GM23338 (cell line): ENCODE measurements at regions not wholly inside any gene's neighbourhood (a gene's known extent, or its start where the extent isn't known, plus 50 kb on each side); places are given as distances from the start of the nearest gene placed in this dataset.

Experiments used
- ATAC-seq: fragments of 200-7000 bp; cut with Tn5 transposase; 3 replicates; pipeline ENCODE4 v1.9.1; 2020
- DNase-seq: peaks from one replicate; pipeline ENCODE4 v3.0.0-alpha.2; 2015; ENCODE audit warnings: low spot score
- H2AFZ ChIP-seq: fragments of 200-600 bp; sonication (generic); 2 replicates; pipeline ENCODE4 v1.8.0; 2016; ENCODE audit warnings: antibody characterized with exemption, mild to moderate bottlenecking, moderate library complexity
- H3F3A ChIP-seq: fragments of 200-600 bp; sonication (generic); replicated peaks from 2 replicates; pipeline ENCODE4 v1.8.0; 2017; ENCODE audit warnings: antibody characterized with exemption, mixed run types, low read depth
- H3K27ac ChIP-seq: fragments of 200-600 bp; sonication (generic); 2 replicates; pipeline ENCODE4 v1.6.1; 2016; ENCODE audit warnings: low read depth
- H3K27me3 ChIP-seq: fragments of 200-600 bp; sonication (generic); 2 replicates; pipeline ENCODE4 v1.8.0; 2016; ENCODE audit warnings: mild to moderate bottlenecking, mixed run types, moderate library complexity; ENCODE audit not compliant: insufficient read depth
- H3K36me3 ChIP-seq: fragments of 200-600 bp; sonication (generic); 2 replicates; pipeline ENCODE4 v1.8.0; 2016; ENCODE audit warnings: mild to moderate bottlenecking; ENCODE audit not compliant: insufficient read depth
- H3K4me1 ChIP-seq: fragments of 200-600 bp; sonication (generic); 2 replicates; pipeline ENCODE4 v1.8.0; 2016; ENCODE audit warnings: mild to moderate bottlenecking, moderate library complexity; ENCODE audit not compliant: insufficient read depth
- H3K4me2 ChIP-seq: fragments of 200-600 bp; sonication (generic); 2 replicates; pipeline ENCODE4 v1.7.1; 2017; ENCODE audit warnings: mixed run types
- H3K4me3 ChIP-seq: fragments of 200-600 bp; sonication (generic); 2 replicates; pipeline ENCODE4 v1.6.1; 2016; ENCODE audit warnings: mixed run types
- H3K79me2 ChIP-seq: fragments of 200-600 bp; sonication (generic); replicated peaks from 2 replicates; pipeline ENCODE4 v1.8.0; 2017; ENCODE audit warnings: mild to moderate bottlenecking; ENCODE audit not compliant: insufficient read depth
- H3K9me2 ChIP-seq: fragments of 200-600 bp; sonication (generic); 2 replicates; pipeline ENCODE4 v1.8.0; 2017; ENCODE audit not compliant: insufficient read depth
- H4K20me1 ChIP-seq: fragments of 200-600 bp; sonication (generic); replicated peaks from 2 replicates; pipeline ENCODE4 v1.8.0; 2017; ENCODE audit warnings: mild to moderate bottlenecking; ENCODE audit not compliant: insufficient read depth
- H3K27ac Mint-ChIP-seq: 2 replicates; pipeline ENCODE4 v1.8.0; 2020; ENCODE audit warnings: inconsistent platforms, mild to moderate bottlenecking, moderate library complexity, mixed read lengths
- H3K27me3 Mint-ChIP-seq: 3 replicates; pipeline ENCODE4 v1.8.0; 2022; ENCODE audit warnings: low read depth, mild to moderate bottlenecking, moderate library complexity, mixed read lengths, inconsistent platforms; ENCODE audit not compliant: insufficient read depth, poor library complexity
- H3K36me3 Mint-ChIP-seq: 3 replicates; pipeline ENCODE4 v1.8.0; 2021; ENCODE audit warnings: low read depth, mild to moderate bottlenecking, inconsistent platforms, moderate library complexity, mixed read lengths
- H3K4me1 Mint-ChIP-seq: 3 replicates; pipeline ENCODE4 v1.8.0; 2020; ENCODE audit warnings: mild to moderate bottlenecking, inconsistent platforms, mixed read lengths
- H3K4me3 Mint-ChIP-seq: 3 replicates; pipeline ENCODE4 v1.8.0; 2021; ENCODE audit warnings: moderate library complexity, mild to moderate bottlenecking, inconsistent platforms, mixed read lengths
- H3K9me3 Mint-ChIP-seq: 3 replicates; pipeline ENCODE4 v1.8.0; 2020; ENCODE audit warnings: moderate library complexity, mild to moderate bottlenecking, inconsistent platforms, mixed read lengths
- CREB1 ChIP-seq: fragments of 250-450 bp; sonication (Bioruptor Pico); IDR thresholded peaks from 2 replicates; pipeline ENCODE4 v1.5.0; 2020; ENCODE audit warnings: low read depth, mild to moderate bottlenecking, moderate library complexity
- EZH2 ChIP-seq: fragments of 200-600 bp; sonication (generic); IDR thresholded peaks from one replicate; pipeline ENCODE4 v1.8.0; 2017; ENCODE audit warnings: antibody characterized with exemption, mild to moderate bottlenecking, low read depth; ENCODE audit not compliant: unreplicated experiment
- JUNB ChIP-seq: IDR thresholded peaks from one replicate; pipeline ENCODE4 v1.6.1; 2016; ENCODE audit warnings: antibody characterized with exemption; ENCODE audit not compliant: unreplicated experiment
- NANOG ChIP-seq: IDR thresholded peaks from 2 replicates; pipeline ENCODE4 v1.6.1; 2016; ENCODE audit warnings: antibody characterized with exemption, borderline replicate concordance
- POLR2AphosphoS5 ChIP-seq: IDR thresholded peaks from 2 replicates; pipeline ENCODE4 v1.6.1; 2016; ENCODE audit warnings: antibody characterized with exemption, low read depth
- STAT1 ChIP-seq: IDR thresholded peaks from one replicate; pipeline ENCODE4 v1.6.1; 2016; ENCODE audit warnings: antibody characterized with exemption; ENCODE audit not compliant: unreplicated experiment
- ZNF331 ChIP-seq: fragments of 250-450 bp; sonication (Bioruptor Pico); IDR thresholded peaks from 2 replicates; pipeline ENCODE4 v1.5.0; 2020; ENCODE audit warnings: low read depth, mild to moderate bottlenecking, moderate library complexity
- TF ChIP-seq, protein P1 (sequence below): IDR thresholded peaks from one replicate; pipeline ENCODE4 v1.6.1; 2018; ENCODE audit warnings: antibody characterized with exemption; ENCODE audit not compliant: unreplicated experiment
- TF ChIP-seq, protein P2 (sequence below): fragments of 250-450 bp; sonication (Bioruptor Pico); IDR thresholded peaks from 2 replicates; pipeline ENCODE4 v1.5.0; 2020; ENCODE audit warnings: mild to moderate bottlenecking, moderate library complexity

DNA sequence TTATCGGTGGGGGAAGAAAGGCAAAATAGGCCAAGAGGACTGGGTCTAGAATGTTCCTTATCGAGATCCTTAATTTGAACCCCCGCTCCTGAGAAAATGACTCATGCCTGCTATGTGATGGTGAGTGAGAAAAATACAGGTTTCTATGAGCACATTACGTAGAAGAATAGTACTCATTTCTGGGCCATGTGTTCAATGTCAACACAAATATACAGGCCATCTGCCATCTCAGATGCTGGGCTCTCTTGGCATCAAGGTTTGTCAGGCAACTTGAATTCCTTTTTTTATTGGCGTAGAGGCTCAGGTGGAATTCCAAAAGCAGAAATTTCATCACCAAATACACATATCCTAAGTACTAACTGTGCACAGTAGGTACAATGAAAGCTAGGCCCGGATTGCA, 81.4 kb upstream of the TRIM2 start:
- Histone ChIP-seq H3K4me3 (no peak overlapping the region), H4K20me1 (no peaks in the 10 kb centered on the region), H3K36me3 (no peaks in the 10 kb centered on the region), H3F3A (no peaks in the 10 kb centered on the region), H3K27me3 (no peaks in the 10 kb centered on the region), H3K4me2 (no peak overlapping the region), H2AFZ (peak overlapping the region; percentile 18; the same call in 1 of the 2 replicates), H3K4me1 (peaks cover 5% of the 10 kb centered on the region), H3K27ac (no peak overlapping the region), H3K79me2 (no peaks in the 10 kb centered on the region), H3K9me2 (no peaks in the 10 kb centered on the region)
- Mint-ChIP-seq H3K4me1 (peaks cover 11% of the 10 kb centered on the region; the same call in 2 of the 3 replicates), H3K27me3 (peaks cover 2% of the 10 kb centered on the region), H3K36me3 (no peaks in the 10 kb centered on the region), H3K4me3 (no peak overlapping the region), H3K27ac (no peak overlapping the region), H3K9me3 (no peaks in the 10 kb centered on the region)
- no peak for ATAC-seq
- TF ChIP-seq, protein P1, sequence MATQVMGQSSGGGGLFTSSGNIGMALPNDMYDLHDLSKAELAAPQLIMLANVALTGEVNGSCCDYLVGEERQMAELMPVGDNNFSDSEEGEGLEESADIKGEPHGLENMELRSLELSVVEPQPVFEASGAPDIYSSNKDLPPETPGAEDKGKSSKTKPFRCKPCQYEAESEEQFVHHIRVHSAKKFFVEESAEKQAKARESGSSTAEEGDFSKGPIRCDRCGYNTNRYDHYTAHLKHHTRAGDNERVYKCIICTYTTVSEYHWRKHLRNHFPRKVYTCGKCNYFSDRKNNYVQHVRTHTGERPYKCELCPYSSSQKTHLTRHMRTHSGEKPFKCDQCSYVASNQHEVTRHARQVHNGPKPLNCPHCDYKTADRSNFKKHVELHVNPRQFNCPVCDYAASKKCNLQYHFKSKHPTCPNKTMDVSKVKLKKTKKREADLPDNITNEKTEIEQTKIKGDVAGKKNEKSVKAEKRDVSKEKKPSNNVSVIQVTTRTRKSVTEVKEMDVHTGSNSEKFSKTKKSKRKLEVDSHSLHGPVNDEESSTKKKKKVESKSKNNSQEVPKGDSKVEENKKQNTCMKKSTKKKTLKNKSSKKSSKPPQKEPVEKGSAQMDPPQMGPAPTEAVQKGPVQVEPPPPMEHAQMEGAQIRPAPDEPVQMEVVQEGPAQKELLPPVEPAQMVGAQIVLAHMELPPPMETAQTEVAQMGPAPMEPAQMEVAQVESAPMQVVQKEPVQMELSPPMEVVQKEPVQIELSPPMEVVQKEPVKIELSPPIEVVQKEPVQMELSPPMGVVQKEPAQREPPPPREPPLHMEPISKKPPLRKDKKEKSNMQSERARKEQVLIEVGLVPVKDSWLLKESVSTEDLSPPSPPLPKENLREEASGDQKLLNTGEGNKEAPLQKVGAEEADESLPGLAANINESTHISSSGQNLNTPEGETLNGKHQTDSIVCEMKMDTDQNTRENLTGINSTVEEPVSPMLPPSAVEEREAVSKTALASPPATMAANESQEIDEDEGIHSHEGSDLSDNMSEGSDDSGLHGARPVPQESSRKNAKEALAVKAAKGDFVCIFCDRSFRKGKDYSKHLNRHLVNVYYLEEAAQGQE = no peak
- TF ChIP-seq EZH2 (no peak), STAT1 (no peak), POLR2AphosphoS5 (no peak), CREB1 (CRISPR knock-in tag) (no peak), ZNF331 (CRISPR knock-in tag) (no peak), NANOG (no peak), JUNB (no peak)
- TF ChIP-seq, protein P2, sequence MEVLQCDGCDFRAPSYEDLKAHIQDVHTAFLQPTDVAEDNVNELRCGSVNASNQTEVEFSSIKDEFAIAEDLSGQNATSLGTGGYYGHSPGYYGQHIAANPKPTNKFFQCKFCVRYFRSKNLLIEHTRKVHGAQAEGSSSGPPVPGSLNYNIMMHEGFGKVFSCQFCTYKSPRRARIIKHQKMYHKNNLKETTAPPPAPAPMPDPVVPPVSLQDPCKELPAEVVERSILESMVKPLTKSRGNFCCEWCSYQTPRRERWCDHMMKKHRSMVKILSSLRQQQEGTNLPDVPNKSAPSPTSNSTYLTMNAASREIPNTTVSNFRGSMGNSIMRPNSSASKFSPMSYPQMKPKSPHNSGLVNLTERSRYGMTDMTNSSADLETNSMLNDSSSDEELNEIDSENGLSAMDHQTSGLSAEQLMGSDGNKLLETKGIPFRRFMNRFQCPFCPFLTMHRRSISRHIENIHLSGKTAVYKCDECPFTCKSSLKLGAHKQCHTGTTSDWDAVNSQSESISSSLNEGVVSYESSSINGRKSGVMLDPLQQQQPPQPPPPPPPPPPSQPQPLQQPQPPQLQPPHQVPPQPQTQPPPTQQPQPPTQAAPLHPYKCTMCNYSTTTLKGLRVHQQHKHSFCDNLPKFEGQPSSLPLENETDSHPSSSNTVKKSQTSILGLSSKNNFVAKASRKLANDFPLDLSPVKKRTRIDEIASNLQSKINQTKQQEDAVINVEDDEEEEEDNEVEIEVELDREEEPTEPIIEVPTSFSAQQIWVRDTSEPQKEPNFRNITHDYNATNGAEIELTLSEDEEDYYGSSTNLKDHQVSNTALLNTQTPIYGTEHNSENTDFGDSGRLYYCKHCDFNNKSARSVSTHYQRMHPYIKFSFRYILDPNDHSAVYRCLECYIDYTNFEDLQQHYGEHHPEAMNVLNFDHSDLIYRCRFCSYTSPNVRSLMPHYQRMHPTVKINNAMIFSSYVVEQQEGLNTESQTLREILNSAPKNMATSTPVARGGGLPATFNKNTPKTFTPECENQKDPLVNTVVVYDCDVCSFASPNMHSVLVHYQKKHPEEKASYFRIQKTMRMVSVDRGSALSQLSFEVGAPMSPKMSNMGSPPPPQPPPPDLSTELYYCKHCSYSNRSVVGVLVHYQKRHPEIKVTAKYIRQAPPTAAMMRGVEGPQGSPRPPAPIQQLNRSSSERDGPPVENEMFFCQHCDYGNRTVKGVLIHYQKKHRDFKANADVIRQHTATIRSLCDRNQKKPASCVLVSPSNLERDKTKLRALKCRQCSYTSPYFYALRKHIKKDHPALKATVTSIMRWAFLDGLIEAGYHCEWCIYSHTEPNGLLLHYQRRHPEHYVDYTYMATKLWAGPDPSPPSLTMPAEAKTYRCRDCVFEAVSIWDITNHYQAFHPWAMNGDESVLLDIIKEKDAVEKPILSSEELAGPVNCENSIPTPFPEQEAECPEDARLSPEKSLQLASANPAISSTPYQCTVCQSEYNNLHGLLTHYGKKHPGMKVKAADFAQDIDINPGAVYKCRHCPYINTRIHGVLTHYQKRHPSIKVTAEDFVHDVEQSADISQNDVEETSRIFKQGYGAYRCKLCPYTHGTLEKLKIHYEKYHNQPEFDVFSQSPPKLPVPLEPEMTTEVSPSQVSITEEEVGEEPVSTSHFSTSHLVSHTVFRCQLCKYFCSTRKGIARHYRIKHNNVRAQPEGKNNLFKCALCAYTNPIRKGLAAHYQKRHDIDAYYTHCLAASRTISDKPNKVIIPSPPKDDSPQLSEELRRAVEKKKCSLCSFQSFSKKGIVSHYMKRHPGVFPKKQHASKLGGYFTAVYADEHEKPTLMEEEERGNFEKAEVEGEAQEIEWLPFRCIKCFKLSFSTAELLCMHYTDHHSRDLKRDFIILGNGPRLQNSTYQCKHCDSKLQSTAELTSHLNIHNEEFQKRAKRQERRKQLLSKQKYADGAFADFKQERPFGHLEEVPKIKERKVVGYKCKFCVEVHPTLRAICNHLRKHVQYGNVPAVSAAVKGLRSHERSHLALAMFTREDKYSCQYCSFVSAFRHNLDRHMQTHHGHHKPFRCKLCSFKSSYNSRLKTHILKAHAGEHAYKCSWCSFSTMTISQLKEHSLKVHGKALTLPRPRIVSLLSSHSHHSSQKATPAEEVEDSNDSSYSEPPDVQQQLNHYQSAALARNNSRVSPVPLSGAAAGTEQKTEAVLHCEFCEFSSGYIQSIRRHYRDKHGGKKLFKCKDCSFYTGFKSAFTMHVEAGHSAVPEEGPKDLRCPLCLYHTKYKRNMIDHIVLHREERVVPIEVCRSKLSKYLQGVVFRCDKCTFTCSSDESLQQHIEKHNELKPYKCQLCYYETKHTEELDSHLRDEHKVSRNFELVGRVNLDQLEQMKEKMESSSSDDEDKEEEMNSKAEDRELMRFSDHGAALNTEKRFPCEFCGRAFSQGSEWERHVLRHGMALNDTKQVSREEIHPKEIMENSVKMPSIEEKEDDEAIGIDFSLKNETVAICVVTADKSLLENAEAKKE = no peak
- no peak for DNase-seq
